ENCODE measurements at regions not wholly inside any gene's neighbourhood (a gene's known extent, or its start where the extent isn't known, plus 50 kb on each side); places are given as distances from the start of the nearest gene placed in this dataset.

DNA sequence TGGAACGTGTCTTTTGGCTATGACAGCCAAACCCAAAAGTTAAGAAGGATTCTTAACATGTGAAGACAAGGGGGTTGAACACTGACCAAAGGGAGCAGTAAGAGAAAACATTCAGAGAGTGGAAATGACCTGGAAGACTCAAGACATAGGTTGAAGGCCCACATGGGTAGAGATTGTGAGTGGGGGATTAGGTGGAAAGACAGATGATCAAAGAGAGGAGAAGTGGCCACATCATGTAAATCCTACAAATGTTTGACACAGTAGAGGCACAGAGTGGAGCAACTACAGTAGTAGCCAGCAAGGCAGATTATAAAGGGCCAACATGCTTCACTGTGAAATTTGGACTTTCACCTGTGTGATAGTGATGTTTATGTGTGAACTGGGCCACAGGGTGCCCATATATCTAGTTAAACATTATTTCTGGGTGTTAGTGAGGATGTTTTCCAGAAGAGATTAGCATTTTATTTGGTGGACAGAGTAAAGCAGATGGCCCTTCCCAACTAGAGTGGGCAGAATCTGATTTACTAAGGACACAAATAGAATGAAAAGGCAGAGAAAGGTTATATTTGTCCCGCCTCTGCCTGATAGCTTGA is 559.3 kb downstream of the RAB28 start:
- Histone ChIP-seq H3K18ac (ENCODE audit: low read depth, low read length) (no peak overlapping the region), H2AFZ (replicated peaks; ENCODE audit: low read length, poor library complexity) (no peak overlapping the region), H2BK5ac (ENCODE audit: low read depth, low read length, poor library complexity, severe bottlenecking) (no peak overlapping the region), H2BK20ac (ENCODE audit: low read depth, low read length) (no peak overlapping the region), H3K14ac (replicated peaks; ENCODE audit: low read depth, low read length) (no peak overlapping the region), H3K9me1 (ENCODE audit: insufficient read depth, low read length) (no peaks in the 10 kb centered on the region), H3K4me3 (ENCODE audit: insufficient read depth, low read depth, low read length) (no peak overlapping the region), H3K27ac (ENCODE audit: insufficient read depth, low read length) (no peak overlapping the region), H2AK9ac (replicated peaks; ENCODE audit: low read depth, low read length, poor library complexity) (no peak overlapping the region), H3K56ac (ENCODE audit: extremely low read depth, insufficient read depth, low read length) (no peak overlapping the region), H3K79me1 (ENCODE audit: low read depth in 1 of 2, low read length in 2 of 2) (no peaks in the 10 kb centered on the region), H3K4me1 (ENCODE audit: control insufficient read depth, insufficient read depth, low read length) (no peaks in the 10 kb centered on the region), H3K9ac (ENCODE audit: low read depth, low read length) (no peak overlapping the region), H2BK120ac (ENCODE audit: low read depth, low read length) (no peak overlapping the region), H3K27me3 (ENCODE audit: control insufficient read depth, insufficient read depth, low read length) (no peaks in the 10 kb centered on the region), H4K20me1 (ENCODE audit: insufficient read depth, low read length) (no peaks in the 10 kb centered on the region), H4K91ac (ENCODE audit: insufficient read depth, low read depth, low read length) (no peak overlapping the region), H3K23ac (ENCODE audit: low read depth, low read length) (no peak overlapping the region), H2BK15ac (ENCODE audit: low read depth, low read length) (no peak overlapping the region), H2AK5ac (ENCODE audit: low read depth, low read length) (no peak overlapping the region), H3K36me3 (ENCODE audit: control insufficient read depth, insufficient read depth, low read length) (no peaks in the 10 kb centered on the region), H4K8ac (ENCODE audit: low read depth in 2 of 2, low read length in 2 of 2) (no peak overlapping the region), H4K5ac (ENCODE audit: low read depth, low read length) (no peak overlapping the region), H3K9me3 (ENCODE audit: control insufficient read depth, insufficient read depth, low read length) (peaks cover 7% of the 10 kb centered on the region), H3K4ac (ENCODE audit: low read depth, low read length) (no peak overlapping the region), H3K4me2 (ENCODE audit: low read depth, low read length) (no peak overlapping the region)
- 20% methylated on average over 1 of the region's 2 CpGs; no CpG with 5 or more reads in 1 of the 2 experiments for WGBS, 2 experiments (ENCODE audit: extremely low coverage in 2 of 2, insufficient read length in 1 of 2)
- dilution Hi-C loops (cut with HindIII; ENCODE audit: low sequenced_read_pairs, unreplicated experiment) (no loop called here), in situ Hi-C loops (cut with MboI; ENCODE audit: low sequenced_read_pairs) (no loop called here), intact Hi-C loops (cut with micrococcal nuclease) (no loop called here)
- CTCF ChIA-PET = no interaction called here
- BruUV-seq (replicated peaks) = no TSS peak
- ATAC-seq (ENCODE audit: low read depth) (no peak), DNase-seq (no peak)
- TF ChIP-seq CEBPB (IDR thresholded peaks at IDR 0.05; ENCODE audit: low read depth, low read length) (no peak), RCOR1 (IDR thresholded peaks at IDR 0.05; ENCODE audit: insufficient replicate concordance, low read length) (no peak), MAZ (IDR thresholded peaks at IDR 0.05; ENCODE audit: borderline replicate concordance, low read depth, low read length) (no peak), BHLHE40 (IDR thresholded peaks at IDR 0.05; ENCODE audit: low read depth, low read length) (no peak), POLR2A (IDR thresholded peaks at IDR 0.05; ENCODE audit: low read depth, low read length) (no peak)
- TF ChIP-seq, protein P1, sequence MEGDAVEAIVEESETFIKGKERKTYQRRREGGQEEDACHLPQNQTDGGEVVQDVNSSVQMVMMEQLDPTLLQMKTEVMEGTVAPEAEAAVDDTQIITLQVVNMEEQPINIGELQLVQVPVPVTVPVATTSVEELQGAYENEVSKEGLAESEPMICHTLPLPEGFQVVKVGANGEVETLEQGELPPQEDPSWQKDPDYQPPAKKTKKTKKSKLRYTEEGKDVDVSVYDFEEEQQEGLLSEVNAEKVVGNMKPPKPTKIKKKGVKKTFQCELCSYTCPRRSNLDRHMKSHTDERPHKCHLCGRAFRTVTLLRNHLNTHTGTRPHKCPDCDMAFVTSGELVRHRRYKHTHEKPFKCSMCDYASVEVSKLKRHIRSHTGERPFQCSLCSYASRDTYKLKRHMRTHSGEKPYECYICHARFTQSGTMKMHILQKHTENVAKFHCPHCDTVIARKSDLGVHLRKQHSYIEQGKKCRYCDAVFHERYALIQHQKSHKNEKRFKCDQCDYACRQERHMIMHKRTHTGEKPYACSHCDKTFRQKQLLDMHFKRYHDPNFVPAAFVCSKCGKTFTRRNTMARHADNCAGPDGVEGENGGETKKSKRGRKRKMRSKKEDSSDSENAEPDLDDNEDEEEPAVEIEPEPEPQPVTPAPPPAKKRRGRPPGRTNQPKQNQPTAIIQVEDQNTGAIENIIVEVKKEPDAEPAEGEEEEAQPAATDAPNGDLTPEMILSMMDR (conservative IDR thresholded peaks at IDR 0.05; ENCODE audit: low read depth, low read length) = no peak
- POLR2A ChIA-PET (ENCODE audit: unreplicated experiment) = no interaction called here
